ENCODE measurements at regions not wholly inside any gene's neighbourhood (a gene's known extent, or its start where the extent isn't known, plus 50 kb on each side); places are given as distances from the start of the nearest gene placed in this dataset.

DNA sequence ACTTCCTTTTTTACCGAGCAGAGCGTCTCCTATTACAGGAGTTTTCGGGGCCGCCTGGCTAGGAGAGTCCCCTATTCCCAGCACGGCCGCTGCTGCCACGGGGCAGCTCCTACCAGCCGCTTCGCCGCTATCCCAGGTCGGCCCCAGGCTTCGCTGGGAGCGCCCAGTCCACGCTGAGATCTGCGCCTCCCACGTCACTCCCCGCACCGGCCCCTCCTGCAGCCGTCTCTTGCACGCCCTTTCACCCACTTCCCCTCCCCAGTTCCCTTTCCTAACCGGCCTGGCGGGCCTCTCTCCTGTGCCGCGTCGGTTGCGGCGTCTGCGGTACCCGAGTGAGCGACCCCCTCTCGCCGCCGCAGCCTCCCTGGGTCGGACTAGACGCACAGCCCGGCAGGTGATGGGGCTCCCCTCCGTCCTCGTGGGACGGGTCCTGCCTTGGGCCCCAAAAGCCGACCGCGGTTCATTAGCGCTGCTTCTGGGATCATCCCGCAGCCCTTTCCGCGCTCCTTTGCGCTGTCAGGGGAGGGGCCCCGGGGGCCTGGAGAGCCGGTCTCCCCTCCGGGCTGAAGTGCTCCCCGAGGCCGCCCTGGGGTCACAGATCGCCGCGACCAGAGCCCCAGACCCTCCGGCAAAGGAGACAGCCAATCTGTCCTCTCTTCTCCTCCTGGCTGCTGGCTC, 1318.4 kb downstream of the TMEM121 start (continued):
- TF ChIP-seq, protein P1, sequence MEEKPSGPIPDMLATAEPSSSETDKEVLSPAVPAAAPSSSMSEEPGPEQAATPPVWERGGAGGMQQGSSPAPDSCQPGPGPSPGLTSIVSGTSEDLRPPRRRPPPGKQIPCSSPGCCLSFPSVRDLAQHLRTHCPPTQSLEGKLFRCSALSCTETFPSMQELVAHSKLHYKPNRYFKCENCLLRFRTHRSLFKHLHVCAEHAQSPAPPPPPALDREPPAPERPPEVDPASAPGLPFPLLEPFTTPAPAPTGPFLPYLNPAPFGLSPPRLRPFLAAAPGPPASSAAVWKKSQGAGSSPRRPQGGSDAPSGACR (CRISPR knock-in tag; IDR thresholded peaks at IDR 0.05) = no peak
- TF ChIP-seq ZFP90 (CRISPR knock-in tag; IDR thresholded peaks at IDR 0.05; ENCODE audit: borderline replicate concordance) (no peak; the same call in 1 of the 2 replicates), ZZZ3 (CRISPR knock-in tag; IDR thresholded peaks at IDR 0.05; ENCODE audit: borderline replicate concordance) (0 out of 2 replicates have a peak, but pooled peaks have one; percentile 33), KLF6 (CRISPR knock-in tag; IDR thresholded peaks at IDR 0.05) (peak; percentile 12; the same call in 1 of the 2 replicates), ZNF430 (CRISPR knock-in tag; IDR thresholded peaks at IDR 0.05) (0 out of 2 replicates have a peak, but pooled peaks have one; percentile 13), ZSCAN20 (CRISPR knock-in tag; IDR thresholded peaks at IDR 0.05; ENCODE audit: borderline replicate concordance) (no peak), RFX1 (IDR thresholded peaks at IDR 0.05) (no peak), GFI1 (CRISPR knock-in tag; IDR thresholded peaks at IDR 0.05; ENCODE audit: borderline replicate concordance) (no peak), ZBTB20 (CRISPR knock-in tag; IDR thresholded peaks at IDR 0.05; ENCODE audit: borderline replicate concordance, low read depth) (no peak), SMAD3 (CRISPR knock-in tag; IDR thresholded peaks at IDR 0.05) (peak; percentile 61; the same call in 1 of the 2 replicates), ZNF232 (CRISPR knock-in tag; IDR thresholded peaks at IDR 0.05; ENCODE audit: borderline replicate concordance) (no peak), ZNF44 (CRISPR knock-in tag; IDR thresholded peaks at IDR 0.05) (no peak), AHR (CRISPR knock-in tag; IDR thresholded peaks at IDR 0.05) (no peak), ZNF790 (CRISPR knock-in tag; IDR thresholded peaks at IDR 0.05; ENCODE audit: borderline replicate concordance) (no peak)
- TF ChIP-seq, protein P2, sequence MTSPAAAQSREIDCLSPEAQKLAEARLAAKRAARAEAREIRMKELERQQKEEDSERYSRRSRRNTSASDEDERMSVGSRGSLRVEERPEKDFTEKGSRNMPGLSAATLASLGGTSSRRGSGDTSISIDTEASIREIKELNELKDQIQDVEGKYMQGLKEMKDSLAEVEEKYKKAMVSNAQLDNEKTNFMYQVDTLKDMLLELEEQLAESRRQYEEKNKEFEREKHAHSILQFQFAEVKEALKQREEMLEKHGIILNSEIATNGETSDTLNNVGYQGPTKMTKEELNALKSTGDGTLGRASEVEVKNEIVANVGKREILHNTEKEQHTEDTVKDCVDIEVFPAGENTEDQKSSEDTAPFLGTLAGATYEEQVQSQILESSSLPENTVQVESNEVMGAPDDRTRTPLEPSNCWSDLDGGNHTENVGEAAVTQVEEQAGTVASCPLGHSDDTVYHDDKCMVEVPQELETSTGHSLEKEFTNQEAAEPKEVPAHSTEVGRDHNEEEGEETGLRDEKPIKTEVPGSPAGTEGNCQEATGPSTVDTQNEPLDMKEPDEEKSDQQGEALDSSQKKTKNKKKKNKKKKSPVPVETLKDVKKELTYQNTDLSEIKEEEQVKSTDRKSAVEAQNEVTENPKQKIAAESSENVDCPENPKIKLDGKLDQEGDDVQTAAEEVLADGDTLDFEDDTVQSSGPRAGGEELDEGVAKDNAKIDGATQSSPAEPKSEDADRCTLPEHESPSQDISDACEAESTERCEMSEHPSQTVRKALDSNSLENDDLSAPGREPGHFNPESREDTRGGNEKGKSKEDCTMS (CRISPR knock-in tag; conservative IDR thresholded peaks at IDR 0.05) = no peak
- TF ChIP-seq, protein P3, sequence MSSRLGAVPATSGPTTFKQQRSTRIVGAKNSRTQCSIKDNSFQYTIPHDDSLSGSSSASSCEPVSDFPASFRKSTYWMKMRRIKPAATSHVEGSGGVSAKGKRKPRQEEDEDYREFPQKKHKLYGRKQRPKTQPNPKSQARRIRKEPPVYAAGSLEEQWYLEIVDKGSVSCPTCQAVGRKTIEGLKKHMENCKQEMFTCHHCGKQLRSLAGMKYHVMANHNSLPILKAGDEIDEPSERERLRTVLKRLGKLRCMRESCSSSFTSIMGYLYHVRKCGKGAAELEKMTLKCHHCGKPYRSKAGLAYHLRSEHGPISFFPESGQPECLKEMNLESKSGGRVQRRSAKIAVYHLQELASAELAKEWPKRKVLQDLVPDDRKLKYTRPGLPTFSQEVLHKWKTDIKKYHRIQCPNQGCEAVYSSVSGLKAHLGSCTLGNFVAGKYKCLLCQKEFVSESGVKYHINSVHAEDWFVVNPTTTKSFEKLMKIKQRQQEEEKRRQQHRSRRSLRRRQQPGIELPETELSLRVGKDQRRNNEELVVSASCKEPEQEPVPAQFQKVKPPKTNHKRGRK (CRISPR knock-in tag; IDR thresholded peaks at IDR 0.05) = no peak
- TF ChIP-seq, protein P4, sequence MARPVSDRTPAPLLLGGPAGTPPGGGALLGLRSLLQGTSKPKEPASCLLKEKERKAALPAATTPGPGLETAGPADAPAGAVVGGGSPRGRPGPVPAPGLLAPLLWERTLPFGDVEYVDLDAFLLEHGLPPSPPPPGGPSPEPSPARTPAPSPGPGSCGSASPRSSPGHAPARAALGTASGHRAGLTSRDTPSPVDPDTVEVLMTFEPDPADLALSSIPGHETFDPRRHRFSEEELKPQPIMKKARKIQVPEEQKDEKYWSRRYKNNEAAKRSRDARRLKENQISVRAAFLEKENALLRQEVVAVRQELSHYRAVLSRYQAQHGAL (CRISPR knock-in tag; IDR thresholded peaks at IDR 0.05; ENCODE audit: not compliant biosample characterization) = no peak
- TF ChIP-seq, protein P5, sequence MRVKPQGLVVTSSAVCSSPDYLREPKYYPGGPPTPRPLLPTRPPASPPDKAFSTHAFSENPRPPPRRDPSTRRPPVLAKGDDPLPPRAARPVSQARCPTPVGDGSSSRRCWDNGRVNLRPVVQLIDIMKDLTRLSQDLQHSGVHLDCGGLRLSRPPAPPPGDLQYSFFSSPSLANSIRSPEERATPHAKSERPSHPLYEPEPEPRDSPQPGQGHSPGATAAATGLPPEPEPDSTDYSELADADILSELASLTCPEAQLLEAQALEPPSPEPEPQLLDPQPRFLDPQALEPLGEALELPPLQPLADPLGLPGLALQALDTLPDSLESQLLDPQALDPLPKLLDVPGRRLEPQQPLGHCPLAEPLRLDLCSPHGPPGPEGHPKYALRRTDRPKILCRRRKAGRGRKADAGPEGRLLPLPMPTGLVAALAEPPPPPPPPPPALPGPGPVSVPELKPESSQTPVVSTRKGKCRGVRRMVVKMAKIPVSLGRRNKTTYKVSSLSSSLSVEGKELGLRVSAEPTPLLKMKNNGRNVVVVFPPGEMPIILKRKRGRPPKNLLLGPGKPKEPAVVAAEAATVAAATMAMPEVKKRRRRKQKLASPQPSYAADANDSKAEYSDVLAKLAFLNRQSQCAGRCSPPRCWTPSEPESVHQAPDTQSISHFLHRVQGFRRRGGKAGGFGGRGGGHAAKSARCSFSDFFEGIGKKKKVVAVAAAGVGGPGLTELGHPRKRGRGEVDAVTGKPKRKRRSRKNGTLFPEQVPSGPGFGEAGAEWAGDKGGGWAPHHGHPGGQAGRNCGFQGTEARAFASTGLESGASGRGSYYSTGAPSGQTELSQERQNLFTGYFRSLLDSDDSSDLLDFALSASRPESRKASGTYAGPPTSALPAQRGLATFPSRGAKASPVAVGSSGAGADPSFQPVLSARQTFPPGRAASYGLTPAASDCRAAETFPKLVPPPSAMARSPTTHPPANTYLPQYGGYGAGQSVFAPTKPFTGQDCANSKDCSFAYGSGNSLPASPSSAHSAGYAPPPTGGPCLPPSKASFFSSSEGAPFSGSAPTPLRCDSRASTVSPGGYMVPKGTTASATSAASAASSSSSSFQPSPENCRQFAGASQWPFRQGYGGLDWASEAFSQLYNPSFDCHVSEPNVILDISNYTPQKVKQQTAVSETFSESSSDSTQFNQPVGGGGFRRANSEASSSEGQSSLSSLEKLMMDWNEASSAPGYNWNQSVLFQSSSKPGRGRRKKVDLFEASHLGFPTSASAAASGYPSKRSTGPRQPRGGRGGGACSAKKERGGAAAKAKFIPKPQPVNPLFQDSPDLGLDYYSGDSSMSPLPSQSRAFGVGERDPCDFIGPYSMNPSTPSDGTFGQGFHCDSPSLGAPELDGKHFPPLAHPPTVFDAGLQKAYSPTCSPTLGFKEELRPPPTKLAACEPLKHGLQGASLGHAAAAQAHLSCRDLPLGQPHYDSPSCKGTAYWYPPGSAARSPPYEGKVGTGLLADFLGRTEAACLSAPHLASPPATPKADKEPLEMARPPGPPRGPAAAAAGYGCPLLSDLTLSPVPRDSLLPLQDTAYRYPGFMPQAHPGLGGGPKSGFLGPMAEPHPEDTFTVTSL (CRISPR knock-in tag; IDR thresholded peaks at IDR 0.05; ENCODE audit: borderline replicate concordance) = 0 out of 2 replicates have a peak, but pooled peaks have one; percentile 12

All from HepG2 (cell line).